HAP-1 (cell line): ENCODE measurements at regions not wholly inside any gene's neighbourhood (a gene's known extent, or its start where the extent isn't known, plus 50 kb on each side); places are given as distances from the start of the nearest gene placed in this dataset.
A peak's percentile ranks its signal among the peaks of the same experiment; 100 is the strongest.

Experiments
- DNase-seq, 2 experiments: peaks; one replicate each; pipeline ENCODE4 v3.0.0-alpha.2; 2016 to 2020; ENCODE audit warnings: low spot score in 2 of 2
- H3K27me3 ChIP-seq: fragments of 250-450 bp; sonication (Bioruptor Pico); 2 replicates; pipeline ENCODE4 v1.5.1; 2020; ENCODE audit warnings: low read depth, mild to moderate bottlenecking, moderate library complexity
- H3K36me3 ChIP-seq: fragments of 250-450 bp; sonication (Bioruptor Pico); replicated peaks from 2 replicates; pipeline ENCODE4 v1.5.1; 2020; ENCODE audit warnings: mild to moderate bottlenecking
- H3K4me1 ChIP-seq: fragments of 250-450 bp; sonication (Bioruptor Pico); 2 replicates; pipeline ENCODE4 v1.5.1; 2020; ENCODE audit warnings: mild to moderate bottlenecking
- H3K4me3 ChIP-seq: fragments of 250-450 bp; sonication (Bioruptor Pico); 2 replicates; pipeline ENCODE4 v1.5.1; 2020; ENCODE audit warnings: mild to moderate bottlenecking, moderate library complexity
- H3K9me3 ChIP-seq: fragments of 250-450 bp; sonication (Bioruptor Pico); 2 replicates; pipeline ENCODE4 v1.5.1; 2020; ENCODE audit warnings: mild to moderate bottlenecking, moderate library complexity
- in situ Hi-C: fragments of 300-500 bp; cut with MboI; formaldehyde crosslinking; loops from 3 replicates; pipeline ENCODE4 v1.14.3; 2020; ENCODE audit warnings: low sequenced_read_pairs, inconsistent platforms, mixed read lengths

DNA sequence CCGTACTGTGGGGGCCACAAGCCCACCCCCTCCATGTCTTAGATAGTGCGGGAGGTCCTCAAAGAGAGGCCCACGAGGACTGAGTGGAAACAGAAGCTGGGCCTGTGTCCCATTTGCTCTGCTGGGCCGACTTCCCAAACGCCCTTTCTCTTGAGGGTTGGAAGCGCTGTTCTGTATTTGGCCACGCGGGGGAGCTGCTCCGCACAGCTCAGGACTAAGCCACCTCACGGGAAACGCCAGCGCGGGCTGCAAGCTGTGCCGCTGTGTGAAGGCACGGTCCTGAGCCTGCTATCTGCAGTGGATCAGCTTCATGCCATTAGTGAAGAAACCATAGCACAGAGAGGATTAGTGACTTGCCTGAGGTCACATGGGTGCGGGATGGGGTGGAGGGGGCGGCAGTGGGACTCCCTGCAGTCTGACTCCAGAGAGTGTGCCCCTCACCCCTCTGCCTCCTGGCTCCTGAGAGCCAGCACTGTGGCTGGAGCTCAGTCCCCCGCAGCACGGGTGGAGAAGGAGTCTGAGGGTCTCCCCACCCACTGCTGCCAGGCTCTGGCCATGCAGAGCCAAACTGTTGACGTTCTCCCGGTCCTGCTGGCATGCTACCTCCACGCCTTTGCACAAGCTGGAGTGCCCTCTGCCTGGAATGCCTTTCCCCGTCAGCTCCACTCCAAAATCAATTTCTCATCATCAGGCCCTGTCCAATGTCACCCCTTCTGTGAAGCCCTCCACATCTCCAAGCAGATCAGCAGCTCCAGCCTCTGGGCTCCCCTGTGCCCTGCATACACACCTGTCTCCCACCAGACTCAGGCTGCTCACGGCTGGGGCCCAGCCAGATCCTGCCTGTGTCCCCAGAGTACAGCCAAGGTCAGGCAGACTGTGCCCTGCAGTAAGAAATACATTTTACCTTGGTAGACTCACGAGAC, 51.5 kb upstream of the LRRC32 start:
- Histone ChIP-seq H3K36me3 (no peaks in the 10 kb centered on the region), H3K4me1 (no peaks in the 10 kb centered on the region), H3K4me3 (no peak overlapping the region), H3K27me3 (peaks cover 10% of the 10 kb centered on the region; the same call in 1 of the 2 replicates), H3K9me3 (no peaks in the 10 kb centered on the region)
- in situ Hi-C loops: no loop called here
- peak; percentile 60 to 91 for DNase-seq

- H3K27me3 ChIP-seq: peaks cover 10% of the 10 kb centered on the region; the same call in 1 of the 2 replicates
- in situ Hi-C loops: no loop called here
- H3K4me1 ChIP-seq: no peaks in the 10 kb centered on the region
These were observed 52.6 kb upstream of the LRRC32 start for GRCh38 chr11:76723142-76723541.

GRCh38 chr11:76723548-76723947, 53.0 kb upstream of the LRRC32 start:
- Histone ChIP-seq H3K4me1 (no peaks in the 10 kb centered on the region), H3K4me3 (no peak overlapping the region), H3K9me3 (no peaks in the 10 kb centered on the region), H3K36me3 (no peaks in the 10 kb centered on the region), H3K27me3 (peaks cover 10% of the 10 kb centered on the region; the same call in 1 of the 2 replicates)
- no peak for DNase-seq
- in situ Hi-C loops: no loop called here

More at GRCh38 chr11:76723142-76723541, 52.6 kb upstream of the LRRC32 start:
- Histone ChIP-seq H3K4me3 (no peak overlapping the region), H3K9me3 (no peaks in the 10 kb centered on the region), H3K36me3 (no peaks in the 10 kb centered on the region)
- DNase-seq: no peak

- peak in 1 of 2 experiments; percentile 58 for DNase-seq
- no peaks in the 10 kb centered on the region for H3K4me1 ChIP-seq
- no peak overlapping the region for H3K4me3 ChIP-seq
- H3K36me3 ChIP-seq: no peaks in the 10 kb centered on the region
- H3K9me3 ChIP-seq: no peaks in the 10 kb centered on the region
- H3K27me3 ChIP-seq: peaks cover 10% of the 10 kb centered on the region; the same call in 1 of the 2 replicates
- in situ Hi-C loops: no loop called here
These were observed 53.7 kb upstream of the LRRC32 start for GRCh38 chr11:76724171-76724768.

DNA sequence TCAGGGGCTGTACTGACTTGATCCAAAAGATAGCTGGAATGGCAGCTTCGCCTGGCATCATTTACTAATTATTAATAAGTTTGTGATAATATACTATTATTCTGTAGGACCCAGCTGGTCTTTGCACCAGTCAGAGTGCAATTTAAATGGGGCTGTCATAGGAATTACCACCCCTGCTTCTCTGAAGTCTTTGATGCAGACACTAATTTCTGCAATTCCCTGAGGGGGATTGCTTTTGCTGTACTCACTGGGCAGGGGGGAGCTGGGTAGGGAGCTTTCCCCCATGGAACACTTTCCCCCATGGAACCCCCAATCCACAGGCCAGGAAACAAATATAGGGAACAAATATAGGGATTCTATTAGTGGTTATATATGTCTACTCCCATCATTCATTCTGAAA, 54.9 kb upstream of the TSKU start:
- Histone ChIP-seq H3K27me3 (peaks cover 10% of the 10 kb centered on the region; the same call in 1 of the 2 replicates), H3K9me3 (no peaks in the 10 kb centered on the region), H3K36me3 (no peaks in the 10 kb centered on the region), H3K4me1 (no peaks in the 10 kb centered on the region), H3K4me3 (no peak overlapping the region)
- in situ Hi-C loops: no loop called here
- DNase-seq: no peak

GRCh38 chr11:76728778-76729177, 54.4 kb upstream of the TSKU start:
- Histone ChIP-seq H3K4me1 (no peaks in the 10 kb centered on the region), H3K4me3 (no peak overlapping the region), H3K27me3 (peaks cover 10% of the 10 kb centered on the region; the same call in 1 of the 2 replicates), H3K36me3 (no peaks in the 10 kb centered on the region), H3K9me3 (no peaks in the 10 kb centered on the region)
- in situ Hi-C loops: no loop called here
- no peak for DNase-seq

- no peaks in the 10 kb centered on the region for H3K9me3 ChIP-seq
- H3K36me3 ChIP-seq: no peaks in the 10 kb centered on the region
- no peak overlapping the region for H3K4me3 ChIP-seq
- DNase-seq: no peak
- H3K27me3 ChIP-seq: peaks cover 10% of the 10 kb centered on the region; the same call in 1 of the 2 replicates
- no peaks in the 10 kb centered on the region for H3K4me1 ChIP-seq
- in situ Hi-C loops: no loop called here
These were observed 53.9 kb upstream of the TSKU start for GRCh38 chr11:76729214-76729613.

DNA sequence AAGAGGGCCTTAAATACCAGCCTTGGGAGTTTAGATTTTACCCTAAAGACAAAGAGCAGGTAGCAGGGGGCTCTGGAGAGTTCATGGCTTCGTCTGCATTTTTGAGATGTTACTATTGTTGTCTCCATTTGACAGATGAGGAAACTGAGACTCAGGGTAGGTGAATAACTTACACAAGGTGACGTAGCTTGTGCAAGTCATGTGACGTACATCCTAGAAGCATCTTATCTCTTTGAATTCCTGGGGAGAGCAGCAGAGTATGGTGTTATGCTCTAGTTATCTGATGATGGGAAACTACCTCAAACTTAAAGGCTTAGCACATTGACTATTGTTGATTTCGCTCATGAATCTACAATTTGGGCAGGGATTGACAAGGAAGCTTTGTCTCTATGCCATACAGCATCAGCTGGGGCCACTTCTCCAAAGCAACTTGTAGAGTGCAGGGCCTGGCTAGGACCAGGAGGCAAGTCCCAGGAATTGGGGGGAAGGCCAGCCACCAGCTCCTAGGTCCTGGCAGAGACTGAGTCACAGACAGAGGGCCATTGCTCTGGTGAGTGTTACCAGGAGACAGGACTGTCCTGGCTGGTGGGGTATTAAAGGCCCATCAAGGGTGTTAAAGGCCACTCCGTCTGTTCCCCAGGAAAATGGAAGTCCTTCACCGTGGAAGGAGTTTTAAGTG, 52.1 kb upstream of the TSKU start:
- no peak for DNase-seq
- peaks cover 2% of the 10 kb centered on the region; the same call in 1 of the 2 replicates for H3K27me3 ChIP-seq
- H3K9me3 ChIP-seq: no peaks in the 10 kb centered on the region
- no peaks in the 10 kb centered on the region for H3K4me1 ChIP-seq
- no peaks in the 10 kb centered on the region for H3K36me3 ChIP-seq
- in situ Hi-C loops: loop anchor here (10.0 kb wide), 1 partner anchor 184 kb away; no protein-coding TSS in a partner anchor
- no peak overlapping the region for H3K4me3 ChIP-seq

DNA sequence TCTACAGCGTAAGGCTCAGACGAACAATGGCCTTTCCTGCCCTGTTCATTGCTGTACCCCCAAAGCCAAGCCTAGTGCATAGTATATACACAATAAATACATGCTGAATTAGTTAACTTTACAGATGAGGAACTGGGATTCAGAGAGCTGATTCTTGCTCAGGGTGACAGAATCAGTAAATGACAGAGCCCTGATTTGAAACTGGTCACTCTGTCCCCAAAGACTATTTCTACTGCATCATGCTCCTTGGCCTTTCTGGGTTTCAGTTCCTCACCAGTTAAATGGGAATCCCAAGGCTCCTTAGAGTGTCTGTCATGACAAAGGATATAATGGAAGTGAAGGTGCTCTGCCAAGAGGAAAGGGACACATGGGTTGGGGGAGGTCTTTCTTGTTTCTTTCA, 50.5 kb upstream of the TSKU start:
- no peak for DNase-seq
- Histone ChIP-seq H3K36me3 (no peaks in the 10 kb centered on the region), H3K27me3 (no peaks in the 10 kb centered on the region), H3K4me3 (no peak overlapping the region), H3K4me1 (no peaks in the 10 kb centered on the region), H3K9me3 (no peaks in the 10 kb centered on the region)
- in situ Hi-C loops: loop anchor here (10.0 kb wide), 1 partner anchor 182 kb away; no protein-coding TSS in a partner anchor
